GM20000 (cell line): ENCODE measurements at regions not wholly inside any gene's neighbourhood (a gene's known extent, or its start where the extent isn't known, plus 50 kb on each side); places are given as distances from the start of the nearest gene placed in this dataset.

Experiments used
- DNase-seq: peaks from one replicate; pipeline ENCODE4 v3.0.0; 2012; ENCODE audit warnings: low spot score
- CTCF ChIP-seq: IDR thresholded peaks from 2 replicates; pipeline ENCODE4 v1.5.1; 2012; ENCODE audit warnings: mild to moderate bottlenecking, control low read depth; ENCODE audit errors: extremely low read depth, missing control alignments

DNA sequence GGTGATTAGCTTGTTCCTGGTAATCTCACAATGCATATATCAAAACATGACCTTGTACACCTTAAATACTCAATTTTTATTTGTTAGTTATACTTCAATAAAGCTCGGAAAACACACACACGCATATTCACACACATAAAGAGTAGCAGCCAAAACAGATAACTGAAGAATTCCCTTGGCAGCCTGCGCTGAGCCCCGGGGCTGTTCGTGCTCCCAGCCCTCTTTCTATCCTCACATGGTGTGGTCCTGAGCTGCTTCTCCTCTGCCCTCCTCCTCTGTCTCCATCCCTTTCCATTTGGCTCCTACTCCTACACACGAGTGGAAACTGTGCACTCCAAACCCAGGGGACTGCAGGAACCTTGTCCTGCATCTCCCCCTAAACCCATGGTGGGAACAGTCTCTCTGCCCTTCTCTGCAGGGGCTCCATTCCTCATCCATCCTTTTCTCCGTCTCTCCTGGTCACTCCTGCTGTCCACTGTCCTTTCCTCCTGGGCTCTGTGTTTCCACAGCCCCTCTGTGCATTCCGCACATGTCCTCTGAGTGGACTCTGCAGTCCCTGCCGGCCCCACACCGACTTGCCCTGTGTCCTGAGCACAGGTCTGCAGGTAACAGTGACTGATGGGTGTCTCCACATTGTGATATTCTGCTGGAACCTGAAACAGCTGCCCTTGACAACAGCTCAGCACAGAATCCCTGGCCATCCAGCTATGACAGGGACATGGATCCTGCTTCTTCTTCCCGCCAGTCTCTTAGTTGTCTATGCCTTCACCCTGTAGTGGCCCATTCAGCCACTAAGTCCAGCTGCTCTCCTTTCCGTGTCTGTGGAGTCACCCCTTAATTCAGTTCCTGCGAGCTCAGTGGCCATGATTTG is 216.8 kb upstream of the ZNF32 start:
- no peak for TF ChIP-seq CTCF
- DNase-seq = no peak

DNA sequence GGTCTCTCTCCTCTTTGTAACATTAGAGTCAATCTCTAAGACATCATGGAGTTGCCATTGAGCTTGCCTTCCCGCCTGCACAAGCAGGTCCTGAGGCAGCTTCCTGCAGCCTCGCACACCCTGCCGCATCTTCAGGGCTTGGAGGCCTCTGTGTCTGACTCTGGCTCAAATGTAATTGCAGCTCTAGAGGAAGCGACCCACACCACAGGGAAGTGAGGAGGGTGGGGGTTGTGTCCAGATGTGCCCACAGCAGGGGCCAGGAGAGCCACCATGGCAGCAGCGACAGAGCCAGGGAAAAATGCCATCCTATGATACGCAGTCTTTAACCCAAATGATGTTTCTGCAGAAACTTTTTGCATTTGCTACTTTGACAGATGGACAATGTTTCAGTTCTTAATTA is 216.0 kb upstream of the ZNF32 start:
- no peak for TF ChIP-seq CTCF
- DNase-seq = no peak

DNA sequence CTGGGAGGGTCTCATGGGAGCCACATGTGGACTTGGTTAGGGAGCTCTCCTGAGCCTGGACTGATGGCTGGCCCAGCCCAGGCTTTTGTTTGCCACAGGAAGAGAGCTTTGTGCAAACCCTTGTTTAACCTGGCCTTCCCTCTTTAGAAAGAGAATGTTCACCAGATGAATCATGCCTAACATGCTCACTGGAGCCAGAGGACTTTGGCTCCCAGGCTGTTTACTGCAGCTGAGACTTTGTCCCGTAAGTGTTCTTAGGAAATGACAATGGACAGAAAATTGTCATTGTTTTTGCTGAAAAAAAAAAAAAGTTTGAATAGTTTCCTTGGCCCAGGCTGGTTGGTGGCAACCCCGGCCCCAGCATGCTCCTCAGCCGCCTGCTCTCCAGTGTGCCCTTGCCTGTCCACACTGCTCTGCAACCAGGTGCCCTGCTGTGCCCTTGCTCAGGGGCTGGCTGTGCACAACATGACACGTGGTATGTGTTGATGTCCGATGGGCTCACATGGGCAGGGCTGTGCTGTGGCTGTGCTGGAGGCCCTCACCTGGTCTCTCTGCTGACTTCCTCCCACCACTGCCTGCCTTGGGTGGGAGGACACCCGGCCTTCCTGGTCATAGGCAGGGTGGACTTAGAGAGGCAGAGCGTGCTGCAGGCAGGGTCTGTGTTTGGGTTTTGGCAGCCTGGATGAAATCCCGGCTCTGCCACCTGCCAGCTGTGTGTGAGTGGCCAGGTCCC is 215.3 kb upstream of the ZNF32 start:
- no peak for TF ChIP-seq CTCF
- no peak for DNase-seq

DNA sequence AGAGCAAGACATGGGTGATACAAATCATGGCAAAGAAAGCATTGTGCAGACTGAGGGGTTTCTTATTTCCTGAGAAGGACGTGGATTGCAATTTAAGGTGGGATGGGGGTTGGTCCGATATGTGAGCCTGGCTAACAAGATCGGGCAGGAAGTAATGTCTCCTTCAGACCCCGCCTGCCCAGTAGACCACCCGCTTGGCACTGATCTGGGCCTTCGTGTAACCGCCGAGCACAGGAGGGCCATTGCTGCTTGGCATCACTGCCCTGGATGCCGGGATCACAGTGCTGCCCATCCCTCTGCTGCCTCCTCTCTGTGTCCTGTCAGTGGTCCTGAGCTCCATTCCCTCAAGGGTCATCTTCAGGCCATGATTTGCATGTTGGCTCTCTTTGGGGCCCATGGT is 214.6 kb upstream of the ZNF32 start:
- TF ChIP-seq CTCF = no peak
- DNase-seq = no peak

DNA sequence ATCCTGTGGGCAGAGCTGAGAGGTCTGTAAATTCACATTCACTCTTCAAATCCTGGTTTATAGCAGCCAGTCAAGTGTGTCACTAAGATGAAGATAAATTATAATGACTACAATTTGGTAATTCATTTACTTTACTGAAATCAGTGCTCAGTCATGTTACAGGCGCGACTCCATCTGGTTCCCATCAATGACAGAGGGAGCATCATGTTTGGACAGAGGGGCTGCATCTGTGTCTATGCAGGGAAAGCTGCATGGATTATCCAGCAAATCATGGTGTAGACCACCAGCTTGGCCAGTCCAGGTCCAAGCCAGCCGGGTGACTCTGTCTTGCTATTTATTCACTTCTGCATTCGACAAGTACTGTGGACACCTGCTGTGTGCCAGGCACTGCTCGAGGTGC is 214.1 kb upstream of the ZNF32 start:
- DNase-seq = no peak
- TF ChIP-seq CTCF = no peak

GRCh38 chr10:43861966-43862751 is 213.5 kb upstream of the ZNF32 start:
- TF ChIP-seq CTCF = no peak
- DNase-seq = no peak

GRCh38 chr10:43859016-43859525 is 210.4 kb upstream of the ZNF32 start:
- no peak for DNase-seq
- TF ChIP-seq CTCF = no peak
